Tibial artery (tissue), 4 donors: ENCODE measurements at regions not wholly inside any gene's neighbourhood (a gene's known extent, or its start where the extent isn't known, plus 50 kb on each side); places are given as distances from the start of the nearest gene placed in this dataset.

Source experiments
- DNase-seq, 2 donors: peaks; one replicate each; pipeline ENCODE4 v3.0.0-alpha.2; 2019
- H3K27ac ChIP-seq, 2 donors: fragments of 200-600 bp; sonication (generic) in 1 of 2; 1 replicate in 1 of 2; 2 replicates in 1 of 2; pipeline ENCODE4 v1.5.1; 2018 to 2019; ENCODE audit warnings: mild to moderate bottlenecking in 1 of 2
- H3K27me3 ChIP-seq, 2 donors: fragments of 200-600 bp; sonication (generic) in 1 of 2; one replicate each; pipeline versions ENCODE4 v1.5.1 to v1.6.0; 2016 to 2019
- H3K36me3 ChIP-seq, 3 donors: fragments of 200-600 bp; sonication (generic) in 2 of 3; one replicate each; pipeline ENCODE4 v1.5.1; 2016 to 2019; ENCODE audit warnings: mild to moderate bottlenecking in 2 of 3
- H3K4me1 ChIP-seq, 4 donors: fragments of 200-600 bp; sonication (generic) in 2 of 4; 1 replicate in 3 of 4; 2 replicates in 1 of 4; pipeline ENCODE4 v1.5.1; 2016 to 2019
- H3K4me3 ChIP-seq, 2 donors: fragments of 200-600 bp; sonication (generic) in 1 of 2; 1 replicate in 1 of 2; 2 replicates in 1 of 2; pipeline ENCODE4 v1.5.1; 2018 to 2019; ENCODE audit warnings: mild to moderate bottlenecking in 2 of 2
- H3K9me3 ChIP-seq, 3 donors: fragments of 200-600 bp; sonication (generic) in 1 of 3; one replicate each; pipeline ENCODE4 v1.5.1; 2016 to 2019
- intact Hi-C: fragments of 100-400 bp; cut with DNase I; formaldehyde crosslinking; loops from one replicate; pipeline ENCODE4 v1.15.0; 2023; ENCODE audit warnings: low total_unique reads
- TF ChIP-seq, protein P1 (sequence below), 2 experiments: fragments of 200-600 bp in 1 of 2; fragments of 450-650 bp in 1 of 2; IDR thresholded peaks; one replicate each; pipeline ENCODE4 v1.5.1; 2017 to 2019; ENCODE audit warnings: antibody characterized with exemption in 2 of 2, mild to moderate bottlenecking in 1 of 2, moderate library complexity in 1 of 2

DNA sequence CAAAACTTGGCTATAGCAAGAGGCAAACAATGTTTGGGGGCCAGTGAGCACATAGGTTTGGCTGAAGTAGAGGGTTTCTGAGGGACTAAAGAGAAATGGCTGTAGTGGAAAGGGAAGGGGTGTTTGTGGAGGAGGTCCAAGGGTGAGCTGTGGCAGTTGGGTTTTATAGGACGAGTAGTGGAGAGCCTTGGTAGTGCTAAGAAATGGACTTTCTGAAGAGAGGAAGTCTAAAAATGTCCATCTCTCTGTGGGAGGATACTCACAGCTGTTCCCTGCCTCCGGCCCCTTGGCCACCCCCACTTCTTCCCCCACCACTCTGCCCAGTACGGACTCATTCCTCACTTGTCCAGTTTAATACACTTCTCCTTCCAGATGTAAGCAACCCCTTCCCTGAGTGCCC is 64.3 kb downstream of the ZNF22 start:
- H3K4me1 ChIP-seq, result no peaks in the 10 kb centered on the region
- H3K36me3 ChIP-seq, result no peaks in the 10 kb centered on the region
- H3K9me3 ChIP-seq, result no peaks in the 10 kb centered on the region
- H3K27ac ChIP-seq, result no peak overlapping the region
- intact Hi-C loops, result no loop called here
- no peak for DNase-seq
- H3K4me3 ChIP-seq, result no peak overlapping the region
- H3K27me3 ChIP-seq, result no peaks in the 10 kb centered on the region
- TF ChIP-seq, protein P1, sequence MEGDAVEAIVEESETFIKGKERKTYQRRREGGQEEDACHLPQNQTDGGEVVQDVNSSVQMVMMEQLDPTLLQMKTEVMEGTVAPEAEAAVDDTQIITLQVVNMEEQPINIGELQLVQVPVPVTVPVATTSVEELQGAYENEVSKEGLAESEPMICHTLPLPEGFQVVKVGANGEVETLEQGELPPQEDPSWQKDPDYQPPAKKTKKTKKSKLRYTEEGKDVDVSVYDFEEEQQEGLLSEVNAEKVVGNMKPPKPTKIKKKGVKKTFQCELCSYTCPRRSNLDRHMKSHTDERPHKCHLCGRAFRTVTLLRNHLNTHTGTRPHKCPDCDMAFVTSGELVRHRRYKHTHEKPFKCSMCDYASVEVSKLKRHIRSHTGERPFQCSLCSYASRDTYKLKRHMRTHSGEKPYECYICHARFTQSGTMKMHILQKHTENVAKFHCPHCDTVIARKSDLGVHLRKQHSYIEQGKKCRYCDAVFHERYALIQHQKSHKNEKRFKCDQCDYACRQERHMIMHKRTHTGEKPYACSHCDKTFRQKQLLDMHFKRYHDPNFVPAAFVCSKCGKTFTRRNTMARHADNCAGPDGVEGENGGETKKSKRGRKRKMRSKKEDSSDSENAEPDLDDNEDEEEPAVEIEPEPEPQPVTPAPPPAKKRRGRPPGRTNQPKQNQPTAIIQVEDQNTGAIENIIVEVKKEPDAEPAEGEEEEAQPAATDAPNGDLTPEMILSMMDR (IDR thresholded peaks at IDR 0.05), result no peak

DNA sequence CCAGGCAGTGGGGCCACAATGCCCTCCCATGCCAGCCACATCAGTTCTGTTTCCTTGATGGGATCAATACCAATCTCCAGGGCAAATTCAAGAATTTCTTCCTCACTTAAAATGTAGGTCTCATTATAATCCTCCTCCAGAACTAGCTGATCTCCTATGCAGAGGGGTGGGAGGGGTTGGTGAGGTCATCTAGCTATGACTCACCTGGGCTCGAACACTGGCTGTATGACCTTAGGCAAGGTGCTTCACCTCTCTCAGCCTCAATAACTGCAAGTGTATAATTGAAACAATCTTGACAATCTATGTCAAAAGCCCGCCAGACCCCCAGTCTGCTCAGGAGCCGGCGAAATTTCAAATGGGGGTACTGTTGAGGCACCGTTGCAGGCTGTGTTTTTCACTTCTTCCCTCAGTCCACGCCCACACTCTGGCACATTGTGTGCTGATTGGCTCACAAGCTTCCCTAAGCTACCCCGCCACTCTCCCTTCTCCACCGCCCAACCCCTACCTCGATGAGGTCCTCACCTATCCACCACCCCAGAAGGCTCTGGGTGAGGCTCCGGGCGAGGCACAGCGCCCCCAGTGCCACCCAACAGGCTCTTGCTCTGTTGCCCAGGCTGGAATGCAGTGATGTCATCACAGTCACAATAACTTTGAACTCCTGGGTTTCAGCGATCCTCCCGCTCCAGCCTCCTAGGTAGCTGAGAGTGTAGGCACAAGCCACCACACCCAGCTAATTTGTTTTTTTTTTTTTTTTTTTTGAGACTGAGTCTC is 70.5 kb downstream of the ZNF22 start:
- no peaks in the 10 kb centered on the region for H3K4me1 ChIP-seq
- H3K4me3 ChIP-seq, result no peak overlapping the region
- DNase-seq, result no peak
- intact Hi-C loops, result no loop called here
- no peaks in the 10 kb centered on the region for H3K9me3 ChIP-seq
- TF ChIP-seq, protein P1 (IDR thresholded peaks at IDR 0.05), result no peak
- no peak overlapping the region for H3K27ac ChIP-seq
- no peaks in the 10 kb centered on the region for H3K36me3 ChIP-seq
- H3K27me3 ChIP-seq, result no peaks in the 10 kb centered on the region

DNA sequence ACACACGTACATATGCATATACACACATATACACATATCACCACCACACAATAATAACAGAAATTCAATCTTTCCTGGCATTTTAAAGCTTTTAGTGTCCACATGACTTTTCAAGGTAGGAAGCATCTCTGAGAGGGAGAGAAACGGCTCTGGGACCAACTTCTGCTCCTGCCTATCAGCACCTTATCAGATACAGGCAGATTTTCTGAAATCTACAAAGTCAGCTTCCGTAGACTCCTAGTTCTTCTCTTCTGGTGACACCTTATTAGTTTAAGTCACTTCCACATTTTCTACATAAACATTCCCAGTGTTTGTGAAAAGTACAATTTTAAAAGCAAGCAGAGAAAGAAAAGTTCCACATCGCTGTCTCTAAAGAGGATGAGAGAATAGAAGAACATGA is 74.5 kb downstream of the ZNF22 start:
- no peaks in the 10 kb centered on the region for H3K27me3 ChIP-seq
- DNase-seq, result no peak
- peaks cover 0 to 12% (median 0%) of the 10 kb centered on the region in 4 donors for H3K4me1 ChIP-seq
- TF ChIP-seq, protein P1 (IDR thresholded peaks at IDR 0.05), result no peak
- no peak overlapping the region for H3K4me3 ChIP-seq
- H3K27ac ChIP-seq, result no peak overlapping the region
- H3K9me3 ChIP-seq, result no peaks in the 10 kb centered on the region
- no peaks in the 10 kb centered on the region for H3K36me3 ChIP-seq
- intact Hi-C loops, result no loop called here

DNA sequence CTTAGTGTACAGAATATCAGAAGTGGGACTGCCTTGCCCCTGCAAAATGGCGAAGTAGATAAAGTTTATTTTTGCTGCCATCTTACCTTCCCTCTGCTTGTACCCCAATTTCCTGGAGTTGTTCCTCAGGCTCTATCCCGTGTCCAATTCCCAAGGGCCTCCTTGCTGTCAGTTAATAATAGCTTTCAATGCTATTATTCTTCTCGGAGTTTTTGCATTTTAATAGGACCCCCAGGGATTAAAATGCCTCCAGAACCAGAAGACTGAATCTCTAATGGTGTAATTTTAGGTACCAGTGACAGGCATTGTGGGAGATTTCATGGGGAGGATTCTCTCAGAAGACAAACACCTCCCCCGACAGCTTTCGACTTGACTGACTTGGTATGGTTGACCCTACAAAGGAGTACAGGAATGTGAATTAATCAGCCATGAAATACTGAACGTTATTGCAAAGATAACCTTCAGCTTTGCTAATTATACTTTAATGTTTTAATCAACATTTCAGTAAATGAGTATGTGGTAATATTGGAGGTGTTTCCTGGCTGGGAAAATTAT is 75.2 kb downstream of the ZNF22 start:
- TF ChIP-seq, protein P1 (IDR thresholded peaks at IDR 0.05), result no peak
- Histone ChIP-seq H3K36me3 (no peaks in the 10 kb centered on the region), H3K4me1 (peaks cover 0 to 19% (median 0%) of the 10 kb centered on the region in 4 donors), H3K4me3 (no peak overlapping the region), H3K27ac (no peak overlapping the region), H3K9me3 (no peaks in the 10 kb centered on the region), H3K27me3 (no peaks in the 10 kb centered on the region)
- no peak for DNase-seq
- intact Hi-C loops, result no loop called here

DNA sequence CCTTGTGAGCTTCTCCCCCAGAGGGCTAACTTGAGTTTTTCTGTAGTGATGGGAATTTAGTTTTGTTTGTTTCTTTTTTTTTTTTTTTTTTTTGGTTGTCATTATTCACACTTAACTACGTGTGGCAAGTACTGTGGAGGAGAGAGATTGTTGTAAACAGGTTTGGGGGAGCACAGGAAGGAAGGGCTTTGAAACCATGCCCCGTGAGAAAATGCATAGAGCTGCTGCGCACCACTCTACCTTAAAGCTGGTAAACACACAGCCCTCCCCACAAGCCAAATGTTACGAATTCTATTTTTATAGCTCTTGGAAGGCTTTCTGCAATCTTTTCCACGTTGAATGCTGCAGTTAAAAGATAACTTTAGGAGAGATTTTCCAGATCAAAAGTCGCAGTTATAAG is 76.2 kb downstream of the ZNF22 start:
- Histone ChIP-seq H3K4me1 (peaks cover 0 to 20% (median 0%) of the 10 kb centered on the region in 4 donors), H3K27me3 (no peaks in the 10 kb centered on the region), H3K36me3 (no peaks in the 10 kb centered on the region), H3K4me3 (no peak overlapping the region), H3K9me3 (no peaks in the 10 kb centered on the region), H3K27ac (no peak overlapping the region)
- DNase-seq, result no peak
- intact Hi-C loops, result no loop called here
- TF ChIP-seq, protein P1 (IDR thresholded peaks at IDR 0.05), result no peak
